DMS53 treated with DMSO at 0.1 percent for 48 hours (cell line): ENCODE measurements at regions not wholly inside any gene's neighbourhood (a gene's known extent, or its start where the extent isn't known, plus 50 kb on each side); places are given as distances from the start of the nearest gene placed in this dataset.
"Not testable (repeated sequence)": the region's sequence is repeated elsewhere in the genome, so short reads cannot be mapped to it uniquely, and the experiment has no call there.

Experiments
- DNase-seq: peaks from one replicate; lab custom pipeline; 2025; ENCODE audit not compliant: unreplicated experiment; lab: John Stamatoyannopoulos, UW

DNA sequence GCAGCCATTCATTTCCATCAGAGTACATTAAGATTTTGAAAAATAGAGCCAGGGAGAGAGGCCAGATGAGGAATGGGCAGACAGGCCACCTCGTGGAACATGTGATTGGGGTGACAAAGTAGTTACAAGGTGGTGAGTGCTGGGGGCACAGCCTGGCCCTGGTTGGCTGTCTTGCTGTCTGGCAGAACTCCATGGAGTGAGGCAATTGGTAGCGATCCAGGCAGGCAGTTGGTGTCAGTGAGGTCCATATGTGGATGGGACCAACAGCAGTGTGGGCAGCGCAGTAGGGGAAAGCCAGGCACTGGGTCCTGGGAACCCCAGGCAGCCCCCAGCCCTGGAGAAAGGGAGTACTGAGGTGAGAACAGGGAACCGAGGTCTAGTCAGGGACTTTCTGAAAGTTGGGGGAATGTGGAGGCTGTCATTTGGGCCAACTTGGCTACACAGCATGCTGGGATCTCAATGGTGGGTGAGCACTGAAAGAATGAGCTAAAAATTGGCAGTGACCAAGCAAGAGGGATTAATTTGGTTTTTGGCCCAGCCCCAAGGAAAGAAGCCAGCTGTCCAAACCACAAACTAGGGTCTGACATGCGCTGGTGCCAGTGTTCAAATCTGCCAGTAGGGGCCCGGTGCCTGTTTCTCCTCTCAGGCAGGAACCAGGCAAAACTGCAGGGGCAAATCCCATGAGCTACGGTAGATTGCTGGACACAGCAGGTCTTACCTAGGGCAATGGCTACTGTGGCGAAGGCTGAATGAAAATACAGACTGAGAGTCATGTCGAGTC lies 61.4 kb upstream of the E2F3 start:
- no peak for DNase-seq

DNA sequence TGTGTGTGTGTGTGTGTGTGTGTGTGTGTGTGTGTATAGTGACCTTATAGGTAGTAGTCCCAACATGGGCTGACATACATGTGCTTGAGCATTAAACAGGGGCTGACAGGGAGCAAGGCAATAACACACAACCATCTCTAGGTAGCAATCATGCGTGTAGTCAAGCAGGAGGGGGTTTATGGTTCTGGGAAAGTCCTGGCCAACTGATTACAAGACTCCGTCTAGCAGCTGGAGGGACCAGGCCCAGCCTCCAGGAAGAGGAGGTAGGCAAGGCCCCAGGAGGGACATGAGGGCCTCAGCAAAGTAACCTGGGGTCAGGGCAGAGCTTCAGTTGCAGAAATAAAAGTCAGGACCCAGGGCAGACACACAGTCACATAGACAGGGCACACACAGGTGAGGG lies 60.6 kb upstream of the E2F3 start:
- DNase-seq = no peak

DNA sequence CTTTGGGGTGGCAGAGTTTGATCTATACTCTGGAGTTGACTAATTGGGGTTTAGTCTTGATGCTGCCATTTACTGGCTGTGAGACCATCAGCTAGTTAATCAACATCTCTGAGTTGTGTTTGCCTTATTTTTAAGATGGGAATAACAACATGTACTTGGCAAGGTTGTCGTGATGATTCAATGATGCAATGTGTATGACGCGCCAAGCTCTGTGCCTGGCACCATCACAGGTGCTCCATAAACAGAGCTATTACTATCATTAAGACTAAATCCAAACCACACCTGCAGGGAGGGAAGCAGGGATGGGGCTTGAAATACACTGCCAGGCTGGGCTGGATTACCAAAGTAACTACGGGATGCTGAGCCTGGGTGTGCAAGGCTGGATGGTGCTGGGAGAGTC lies 60.1 kb upstream of the E2F3 start:
- DNase-seq = no peak

GRCh38 chr6:20346948-20347347 lies 54.7 kb upstream of the E2F3 start:
- DNase-seq = not testable (repeated sequence)

DNA sequence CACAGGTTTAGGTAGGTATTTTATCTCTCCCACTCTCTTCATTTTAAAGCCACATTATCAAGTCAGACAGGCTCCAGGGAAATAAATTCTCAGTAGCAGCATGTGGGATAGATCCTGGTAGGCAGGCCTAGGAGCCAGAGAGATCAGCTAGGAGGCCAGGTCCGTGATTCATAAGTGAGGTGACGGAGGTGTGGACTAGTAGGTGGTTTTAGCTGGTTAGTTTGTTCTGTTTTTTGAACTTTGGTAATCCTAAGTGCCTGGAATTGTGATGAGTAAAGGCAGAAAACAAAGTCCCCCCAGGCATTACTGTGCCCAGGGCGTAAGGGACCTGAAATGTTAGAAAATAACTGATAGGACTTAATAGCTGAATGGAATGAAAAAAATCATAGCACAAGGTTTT lies 53.6 kb upstream of the E2F3 start:
- no peak for DNase-seq

DNA sequence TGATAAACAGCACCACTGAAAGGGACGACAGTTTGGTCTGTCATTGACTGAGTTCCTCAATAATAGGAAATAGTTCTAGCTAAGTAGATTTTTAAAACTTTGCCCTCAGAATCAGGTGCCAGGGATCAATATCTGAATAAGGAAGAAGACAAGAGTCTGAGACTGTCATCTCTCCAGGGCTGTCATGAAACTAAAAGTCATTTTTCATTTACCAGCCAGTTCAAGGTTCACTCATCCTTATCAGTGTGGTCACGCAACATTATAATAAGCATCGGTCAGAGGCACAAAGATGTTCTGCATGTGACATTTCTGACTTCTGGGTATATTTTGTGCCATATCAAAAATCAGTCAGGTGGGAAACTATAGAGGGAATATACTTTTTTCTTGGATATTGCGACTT lies 52.5 kb upstream of the E2F3 start:
- DNase-seq = no peak

- DNase-seq = no peak
Measured at GRCh38 chr6:20350215-20350614, 51.5 kb upstream of the E2F3 start.

DNA sequence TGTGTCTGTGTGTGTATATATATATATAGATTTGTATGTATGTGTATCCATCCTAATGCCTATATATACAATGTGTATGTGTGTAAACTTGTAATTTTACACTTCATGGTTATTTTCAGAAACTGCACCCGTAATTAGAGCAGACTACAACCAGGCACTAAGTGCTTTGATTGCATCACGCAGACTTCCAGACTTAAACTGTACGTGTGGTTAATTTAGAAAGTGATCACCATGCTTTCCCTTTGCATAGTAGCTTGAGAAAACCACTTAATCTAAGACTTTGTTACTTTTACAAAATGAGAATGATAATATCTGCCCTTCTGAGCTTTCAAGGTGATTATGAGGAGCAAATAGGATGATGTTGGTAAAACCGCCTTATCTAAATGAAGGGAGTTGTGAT lies 50.1 kb upstream of the E2F3 start:
- DNase-seq = no peak
